Neural cell (in vitro differentiated cells): ENCODE measurements at regions not wholly inside any gene's neighbourhood (a gene's known extent, or its start where the extent isn't known, plus 50 kb on each side); places are given as distances from the start of the nearest gene placed in this dataset.

Source experiments
- EZH2 ChIP-seq: fragments of 200-600, 300-800 bp; shearing (Covaris generic), sonication (generic); IDR thresholded peaks from 2 replicates; pipeline ENCODE4 v1.6.1; 2014; ENCODE audit warnings: antibody characterized with exemption, low read length, borderline replicate concordance, mild to moderate bottlenecking; ENCODE audit not compliant: insufficient read depth, poor library complexity, severe bottlenecking
- TAF1 ChIP-seq: IDR thresholded peaks from 2 replicates; pipeline ENCODE4 v1.6.1; 2012; ENCODE audit warnings: low read depth
- TF ChIP-seq, protein P1 (sequence below): IDR thresholded peaks from 2 replicates; pipeline ENCODE4 v1.6.1; 2012; ENCODE audit warnings: borderline replicate concordance

GRCh38 chrX:912677-913076 is 282.1 kb downstream of the SHOX start:
- TF ChIP-seq TAF1 (no peak), EZH2 (no peak)
- TF ChIP-seq, protein P1, sequence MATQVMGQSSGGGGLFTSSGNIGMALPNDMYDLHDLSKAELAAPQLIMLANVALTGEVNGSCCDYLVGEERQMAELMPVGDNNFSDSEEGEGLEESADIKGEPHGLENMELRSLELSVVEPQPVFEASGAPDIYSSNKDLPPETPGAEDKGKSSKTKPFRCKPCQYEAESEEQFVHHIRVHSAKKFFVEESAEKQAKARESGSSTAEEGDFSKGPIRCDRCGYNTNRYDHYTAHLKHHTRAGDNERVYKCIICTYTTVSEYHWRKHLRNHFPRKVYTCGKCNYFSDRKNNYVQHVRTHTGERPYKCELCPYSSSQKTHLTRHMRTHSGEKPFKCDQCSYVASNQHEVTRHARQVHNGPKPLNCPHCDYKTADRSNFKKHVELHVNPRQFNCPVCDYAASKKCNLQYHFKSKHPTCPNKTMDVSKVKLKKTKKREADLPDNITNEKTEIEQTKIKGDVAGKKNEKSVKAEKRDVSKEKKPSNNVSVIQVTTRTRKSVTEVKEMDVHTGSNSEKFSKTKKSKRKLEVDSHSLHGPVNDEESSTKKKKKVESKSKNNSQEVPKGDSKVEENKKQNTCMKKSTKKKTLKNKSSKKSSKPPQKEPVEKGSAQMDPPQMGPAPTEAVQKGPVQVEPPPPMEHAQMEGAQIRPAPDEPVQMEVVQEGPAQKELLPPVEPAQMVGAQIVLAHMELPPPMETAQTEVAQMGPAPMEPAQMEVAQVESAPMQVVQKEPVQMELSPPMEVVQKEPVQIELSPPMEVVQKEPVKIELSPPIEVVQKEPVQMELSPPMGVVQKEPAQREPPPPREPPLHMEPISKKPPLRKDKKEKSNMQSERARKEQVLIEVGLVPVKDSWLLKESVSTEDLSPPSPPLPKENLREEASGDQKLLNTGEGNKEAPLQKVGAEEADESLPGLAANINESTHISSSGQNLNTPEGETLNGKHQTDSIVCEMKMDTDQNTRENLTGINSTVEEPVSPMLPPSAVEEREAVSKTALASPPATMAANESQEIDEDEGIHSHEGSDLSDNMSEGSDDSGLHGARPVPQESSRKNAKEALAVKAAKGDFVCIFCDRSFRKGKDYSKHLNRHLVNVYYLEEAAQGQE, result no peak
